Thyroid gland (tissue), 4 donors: ENCODE measurements at regions not wholly inside any gene's neighbourhood (a gene's known extent, or its start where the extent isn't known, plus 50 kb on each side); places are given as distances from the start of the nearest gene placed in this dataset.

Experiments used
- CTCF ChIP-seq, 6 experiments: fragments of 200-600 bp in 3 of 6; fragments of 450-650 bp in 3 of 6; sonication (generic) in 3 of 6; IDR thresholded peaks; one replicate each; pipeline ENCODE4 v1.5.1; 2016 to 2019; ENCODE audit warnings: antibody characterized with exemption in 6 of 6, mild to moderate bottlenecking in 2 of 6, inconsistent platforms in 1 of 6, moderate library complexity in 1 of 6
- POLR2A ChIP-seq, 2 donors: fragments of 450-650 bp; IDR thresholded peaks; one replicate each; pipeline ENCODE4 v1.6.1; 2017; ENCODE audit warnings: antibody characterized with exemption in 2 of 2, mild to moderate bottlenecking in 2 of 2, moderate library complexity in 1 of 2

- TF ChIP-seq CTCF (IDR thresholded peaks at IDR 0.05) (no peak), POLR2A (IDR thresholded peaks at IDR 0.05) (no peak)
These were observed 129.8 kb upstream of the SLC24A2 start for GRCh38 chr9:19918630-19919029.
